Skeletal muscle cell (primary cell): ENCODE measurements at regions not wholly inside any gene's neighbourhood (a gene's known extent, or its start where the extent isn't known, plus 50 kb on each side); places are given as distances from the start of the nearest gene placed in this dataset.

Experiments used
- DNase-seq: peaks from one replicate; pipeline ENCODE4 v3.0.0-alpha.2; 2010; ENCODE audit warnings: low read depth
- H3K4me3 ChIP-seq: 2 replicates; pipeline ENCODE4 v1.5.1; 2011; ENCODE audit warnings: low read depth, mild to moderate bottlenecking, control low read depth, low read length, moderate library complexity

DNA sequence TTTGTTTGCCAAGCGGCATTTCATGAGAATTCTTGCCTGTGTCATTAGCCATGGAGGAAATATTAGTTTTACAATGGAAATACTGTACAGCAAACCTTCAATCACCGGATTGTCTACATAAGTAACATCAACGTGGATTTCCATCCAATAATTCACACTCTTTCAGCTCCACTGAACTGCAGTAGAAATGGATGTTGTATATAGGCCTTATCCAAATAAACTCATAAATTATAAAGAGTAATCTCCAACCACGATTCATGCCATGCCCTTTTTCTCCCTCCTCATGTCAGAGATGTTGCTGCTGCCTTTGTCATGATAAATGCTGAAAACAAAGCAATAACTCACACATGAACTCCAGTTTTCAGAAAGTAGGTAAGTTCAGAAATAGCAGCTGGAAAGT, 54.9 kb upstream of the EYS start:
- no peak for DNase-seq
- H3K4me3 ChIP-seq: no peak overlapping the region

DNA sequence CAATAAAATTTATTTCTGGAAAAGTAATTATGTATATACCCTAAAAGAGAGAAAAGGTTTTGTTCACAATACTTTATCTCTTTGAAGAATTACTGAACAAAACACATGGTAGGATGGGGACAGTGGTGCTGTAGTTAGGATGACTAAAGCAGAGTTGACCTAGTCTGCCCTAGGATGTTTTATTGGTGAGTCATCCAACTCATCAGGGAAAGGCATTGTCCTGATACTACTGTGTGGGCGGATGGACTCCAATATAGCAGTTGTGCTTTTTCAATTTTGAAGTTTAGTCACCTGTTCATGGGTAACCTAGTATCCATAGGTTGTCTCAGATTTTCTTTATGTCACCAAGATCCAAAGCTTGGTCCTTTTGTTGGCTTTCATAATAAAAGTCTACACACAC, 53.3 kb upstream of the EYS start:
- H3K4me3 ChIP-seq: no peak overlapping the region
- peak; percentile 26 for DNase-seq
